HepG2 (cell line): ENCODE measurements at regions not wholly inside any gene's neighbourhood (a gene's known extent, or its start where the extent isn't known, plus 50 kb on each side); places are given as distances from the start of the nearest gene placed in this dataset.

Experiments
- CBX2 ChIP-seq, 2 experiments: fragments of 200-600 bp in 1 of 2; sonication (generic); formaldehyde crosslinking in 1 of 2; IDR thresholded peaks; 2 replicates each; pipeline versions ENCODE4 v1.7.0 to v1.8.1; 2018 to 2022; ENCODE audit warnings: low read depth in 2 of 2, low read length in 1 of 2, mild to moderate bottlenecking in 1 of 2, missing genetic modification reagents in 1 of 2
- CTCF ChIP-seq: sonication (generic); formaldehyde crosslinking; IDR thresholded peaks from 2 replicates; pipeline ENCODE4 v1.5.0; 2020; ENCODE audit warnings: mild to moderate bottlenecking, missing genetic modification reagents, moderate library complexity
- DPF2 ChIP-seq: sonication (generic); formaldehyde crosslinking; IDR thresholded peaks from 2 replicates; pipeline ENCODE4 v1.4.0; 2020; ENCODE audit warnings: mild to moderate bottlenecking, low read depth, missing genetic modification reagents, borderline replicate concordance
- JUNB ChIP-seq: sonication (generic); formaldehyde crosslinking; IDR thresholded peaks from 2 replicates; pipeline ENCODE4 v1.8.0; 2022; ENCODE audit warnings: missing genetic modification reagents, mild to moderate bottlenecking, borderline replicate concordance
- KDM3A ChIP-seq: IDR thresholded peaks from 2 replicates; pipeline ENCODE4 v1.6.1; 2018; ENCODE audit warnings: low read depth, missing compliant biosample characterization
- KLF12 ChIP-seq: sonication (generic); formaldehyde crosslinking; IDR thresholded peaks from 2 replicates; pipeline ENCODE4 v1.4.0; 2020; ENCODE audit warnings: missing genetic modification reagents, borderline replicate concordance
- MED1 ChIP-seq: sonication (generic); formaldehyde crosslinking; IDR thresholded peaks from 2 replicates; pipeline ENCODE4 v1.4.0; 2020; ENCODE audit warnings: missing genetic modification reagents
- POLR2A ChIP-seq, 2 experiments: IDR thresholded peaks; 2 replicates each; pipeline ENCODE4 v1.6.1; 2011; ENCODE audit warnings: low read depth in 2 of 2, low read length in 2 of 2, mild to moderate bottlenecking in 1 of 2, moderate library complexity in 1 of 2; ENCODE audit not compliant: insufficient read depth in 1 of 2
- SMARCC2 ChIP-seq: fragments of 450-650 bp; IDR thresholded peaks from 2 replicates; pipeline ENCODE4 v1.6.1; 2017; ENCODE audit warnings: antibody characterized with exemption, mild to moderate bottlenecking
- THAP7 ChIP-seq: sonication (generic); formaldehyde crosslinking; IDR thresholded peaks from 2 replicates; pipeline ENCODE4 v1.8.1; 2023; ENCODE audit warnings: mild to moderate bottlenecking, missing genetic modification reagents
- ZBTB2 ChIP-seq: sonication (generic); formaldehyde crosslinking; IDR thresholded peaks from 2 replicates; pipeline ENCODE4 v1.8.0; 2022; ENCODE audit warnings: low read depth, missing genetic modification reagents
- ZHX1 ChIP-seq: sonication (generic); formaldehyde crosslinking; IDR thresholded peaks from 2 replicates; pipeline ENCODE4 v1.8.1; 2022; ENCODE audit warnings: low read depth, mild to moderate bottlenecking, missing genetic modification reagents
- ZNF383 ChIP-seq: sonication (generic); formaldehyde crosslinking; IDR thresholded peaks from 2 replicates; pipeline ENCODE4 v1.4.0; 2020; ENCODE audit warnings: missing genetic modification reagents, mild to moderate bottlenecking, borderline replicate concordance

- TF ChIP-seq KDM3A (CRISPR knock-in tag) (no peak), SMARCC2 (no peak), ZHX1 (CRISPR knock-in tag) (no peak), JUNB (CRISPR knock-in tag) (no peak), POLR2A (IDR thresholded peaks at IDR 0.05; ENCODE audit: insufficient read depth in 1 of 2, low read depth in 2 of 2, low read length in 2 of 2) (no peak), THAP7 (CRISPR knock-in tag) (no peak), ZBTB2 (CRISPR knock-in tag) (no peak), DPF2 (CRISPR knock-in tag) (no peak), CBX2 (IDR thresholded peaks at IDR 0.05; ENCODE audit: low read depth, low read length) (no peak), CBX2 (CRISPR knock-in tag; IDR thresholded peaks at IDR 0.05; ENCODE audit: low read depth) (no peak), ZNF383 (CRISPR knock-in tag) (no peak), CTCF (CRISPR knock-in tag) (no peak), MED1 (no peak), KLF12 (no peak)
Observed at GRCh38 chr4:98733601-98734000, 75.2 kb upstream of the TSPAN5 start.
